Left lung (tissue), 4 donors: ENCODE measurements at regions not wholly inside any gene's neighbourhood (a gene's known extent, or its start where the extent isn't known, plus 50 kb on each side); places are given as distances from the start of the nearest gene placed in this dataset.

ENCODE experiments used
- ATAC-seq: fragments of 200-7000 bp; cut with Tn5 transposase; one replicate; pipeline ENCODE4 v1.9.1; 2020; ENCODE audit warnings: moderate library complexity
- DNase-seq, 4 donors: peaks; one replicate each; pipeline ENCODE4 v3.0.0-alpha.2; 2013 to 2020
- H3K27ac ChIP-seq, 2 donors: fragments of 200-600 bp; sonication (generic) in 1 of 2; one replicate each; pipeline versions ENCODE4 v1.5.0 to v1.8.0; 2020 to 2021
- H3K27me3 ChIP-seq, 2 donors: fragments of 200-600 bp; sonication (generic) in 1 of 2; one replicate each; pipeline versions ENCODE4 v1.5.0 to v1.8.0; 2020 to 2021
- H3K36me3 ChIP-seq, 2 donors: fragments of 200-600 bp; sonication (generic) in 1 of 2; one replicate each; pipeline versions ENCODE4 v1.5.0 to v1.8.0; 2020 to 2021
- H3K4me1 ChIP-seq, 2 donors: fragments of 200-600 bp; one replicate each; pipeline ENCODE4 v1.8.0; 2021
- H3K4me3 ChIP-seq, 2 donors: fragments of 200-600 bp; sonication (generic) in 1 of 2; one replicate each; pipeline versions ENCODE4 v1.5.0 to v1.8.0; 2020 to 2021; ENCODE audit warnings: mild to moderate bottlenecking in 1 of 2
- H3K9me3 ChIP-seq, 2 donors: fragments of 200-600 bp; sonication (generic) in 1 of 2; one replicate each; pipeline versions ENCODE4 v1.5.0 to v1.8.0; 2020 to 2021
- intact Hi-C, 2 donors: fragments of 100-400 bp; cut with DNase I; formaldehyde crosslinking; loops; one replicate each; pipeline versions ENCODE4 v1.11.2 to v1.14.2; 2022
- TF ChIP-seq, protein P1 (sequence below), 2 donors: fragments of 200-600 bp; sonication (generic) in 1 of 2; IDR thresholded peaks; one replicate each; pipeline versions ENCODE4 v1.5.0 to v1.8.0; 2021; ENCODE audit warnings: antibody characterized with exemption in 2 of 2
- donor health status: DM: no; HTN: yes; CAD: no.
- donor health status: DM: no; HTN: no; CAD: no.

DNA sequence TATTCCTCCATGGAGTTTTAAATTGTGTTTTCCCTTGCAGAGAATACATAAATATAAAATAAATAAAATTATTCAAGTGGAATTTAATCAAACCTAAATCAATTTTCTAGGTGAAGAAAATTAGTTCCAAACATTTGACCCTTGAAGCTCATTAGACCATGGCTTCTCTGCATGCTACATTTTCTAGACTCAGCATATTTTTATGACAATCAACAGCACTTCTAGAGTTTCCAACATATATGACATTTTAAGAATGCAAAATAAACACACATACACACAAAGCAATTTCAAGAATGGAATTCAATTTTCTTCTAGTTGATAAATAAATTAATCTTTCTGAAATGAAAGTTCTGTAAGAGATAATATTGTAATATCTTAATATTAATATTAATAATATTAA, 1083.9 kb upstream of the INTU start:
- H3K36me3 ChIP-seq: no peaks in the 10 kb centered on the region
- TF ChIP-seq, protein P1, sequence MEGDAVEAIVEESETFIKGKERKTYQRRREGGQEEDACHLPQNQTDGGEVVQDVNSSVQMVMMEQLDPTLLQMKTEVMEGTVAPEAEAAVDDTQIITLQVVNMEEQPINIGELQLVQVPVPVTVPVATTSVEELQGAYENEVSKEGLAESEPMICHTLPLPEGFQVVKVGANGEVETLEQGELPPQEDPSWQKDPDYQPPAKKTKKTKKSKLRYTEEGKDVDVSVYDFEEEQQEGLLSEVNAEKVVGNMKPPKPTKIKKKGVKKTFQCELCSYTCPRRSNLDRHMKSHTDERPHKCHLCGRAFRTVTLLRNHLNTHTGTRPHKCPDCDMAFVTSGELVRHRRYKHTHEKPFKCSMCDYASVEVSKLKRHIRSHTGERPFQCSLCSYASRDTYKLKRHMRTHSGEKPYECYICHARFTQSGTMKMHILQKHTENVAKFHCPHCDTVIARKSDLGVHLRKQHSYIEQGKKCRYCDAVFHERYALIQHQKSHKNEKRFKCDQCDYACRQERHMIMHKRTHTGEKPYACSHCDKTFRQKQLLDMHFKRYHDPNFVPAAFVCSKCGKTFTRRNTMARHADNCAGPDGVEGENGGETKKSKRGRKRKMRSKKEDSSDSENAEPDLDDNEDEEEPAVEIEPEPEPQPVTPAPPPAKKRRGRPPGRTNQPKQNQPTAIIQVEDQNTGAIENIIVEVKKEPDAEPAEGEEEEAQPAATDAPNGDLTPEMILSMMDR (IDR thresholded peaks at IDR 0.05): no peak
- no peaks in the 10 kb centered on the region for H3K9me3 ChIP-seq
- no peaks in the 10 kb centered on the region for H3K4me1 ChIP-seq
- DNase-seq: no peak
- H3K4me3 ChIP-seq: no peak overlapping the region
- ATAC-seq: no peak
- no peaks in the 10 kb centered on the region for H3K27me3 ChIP-seq
- no peak overlapping the region for H3K27ac ChIP-seq
- intact Hi-C loops: no loop called here

DNA sequence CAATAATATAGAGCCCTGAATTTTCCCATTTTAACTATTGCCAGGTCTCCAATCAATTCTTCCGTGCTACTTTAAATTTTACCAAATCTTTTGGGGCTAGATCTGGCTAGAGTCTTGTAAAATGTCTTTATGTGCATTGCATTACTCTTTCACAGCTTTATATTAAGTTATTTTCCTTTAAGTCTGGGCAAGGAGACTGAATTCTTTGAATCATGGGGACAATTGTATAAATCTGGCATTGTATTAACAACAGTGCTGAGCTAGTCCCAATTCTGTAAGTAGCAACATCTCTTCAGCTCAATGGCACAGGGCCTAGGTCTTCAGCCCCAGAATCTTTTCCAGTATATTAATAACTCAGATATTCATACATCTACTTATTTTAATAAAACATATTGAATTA, 1080.4 kb upstream of the INTU start:
- Histone ChIP-seq H3K9me3 (peaks cover 0 to 9% of the 10 kb centered on the region in 2 donors), H3K27ac (no peak overlapping the region), H3K4me3 (no peak overlapping the region), H3K4me1 (no peaks in the 10 kb centered on the region), H3K36me3 (no peaks in the 10 kb centered on the region), H3K27me3 (no peaks in the 10 kb centered on the region)
- TF ChIP-seq, protein P1 (IDR thresholded peaks at IDR 0.05): no peak
- no peak for DNase-seq
- intact Hi-C loops: no loop called here
- no peak for ATAC-seq

DNA sequence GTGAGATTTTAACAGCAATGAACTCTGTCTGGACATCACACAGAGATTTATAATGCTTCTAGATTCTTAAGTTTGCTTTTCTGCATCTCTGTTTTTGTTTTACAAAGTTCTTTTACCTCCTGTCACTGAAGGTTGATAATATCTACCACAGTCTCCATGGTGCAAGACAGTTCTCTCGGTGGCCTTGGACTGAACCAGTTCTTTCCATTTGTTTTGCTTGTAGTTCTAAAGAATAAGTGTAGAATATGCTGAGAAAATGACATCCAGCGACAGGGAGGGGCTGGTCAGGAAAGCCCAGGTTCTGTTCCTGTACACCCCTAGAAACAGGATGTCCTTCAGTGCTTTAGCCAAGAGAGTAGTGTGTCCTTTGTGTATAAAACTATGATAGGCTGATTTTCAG, 1079.5 kb upstream of the INTU start:
- Histone ChIP-seq H3K9me3 (peaks cover 0 to 11% of the 10 kb centered on the region in 2 donors), H3K27ac (no peak overlapping the region), H3K4me3 (no peak overlapping the region), H3K27me3 (no peaks in the 10 kb centered on the region), H3K4me1 (no peaks in the 10 kb centered on the region), H3K36me3 (no peaks in the 10 kb centered on the region)
- intact Hi-C loops: no loop called here
- DNase-seq: no peak
- TF ChIP-seq, protein P1 (IDR thresholded peaks at IDR 0.05): no peak
- ATAC-seq: no peak

DNA sequence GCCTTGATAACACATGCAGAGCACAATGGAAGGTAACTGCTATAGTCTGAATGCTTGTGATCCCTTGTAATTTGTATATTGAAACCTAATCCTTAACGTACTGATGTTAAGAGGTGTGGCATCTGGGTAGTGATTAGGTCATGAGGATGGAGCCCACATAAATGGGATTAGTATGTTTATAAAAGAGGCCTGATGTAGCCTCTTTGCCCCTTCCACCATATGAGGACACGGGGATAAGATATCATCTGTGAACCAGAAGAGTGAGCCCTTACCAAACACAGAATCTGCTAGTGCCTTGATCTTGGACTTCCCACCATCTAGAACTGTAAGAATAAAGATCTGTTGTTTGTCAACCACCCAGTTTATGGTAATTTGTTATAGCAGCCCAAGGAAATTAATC, 1074.2 kb upstream of the INTU start:
- Histone ChIP-seq H3K9me3 (peaks cover 0 to 20% of the 10 kb centered on the region in 2 donors), H3K27ac (no peak overlapping the region), H3K4me3 (no peak overlapping the region), H3K36me3 (no peaks in the 10 kb centered on the region), H3K4me1 (no peaks in the 10 kb centered on the region), H3K27me3 (no peaks in the 10 kb centered on the region)
- ATAC-seq (no peak), DNase-seq (no peak)
- TF ChIP-seq, protein P1 (IDR thresholded peaks at IDR 0.05): no peak
- intact Hi-C loops: no loop called here

DNA sequence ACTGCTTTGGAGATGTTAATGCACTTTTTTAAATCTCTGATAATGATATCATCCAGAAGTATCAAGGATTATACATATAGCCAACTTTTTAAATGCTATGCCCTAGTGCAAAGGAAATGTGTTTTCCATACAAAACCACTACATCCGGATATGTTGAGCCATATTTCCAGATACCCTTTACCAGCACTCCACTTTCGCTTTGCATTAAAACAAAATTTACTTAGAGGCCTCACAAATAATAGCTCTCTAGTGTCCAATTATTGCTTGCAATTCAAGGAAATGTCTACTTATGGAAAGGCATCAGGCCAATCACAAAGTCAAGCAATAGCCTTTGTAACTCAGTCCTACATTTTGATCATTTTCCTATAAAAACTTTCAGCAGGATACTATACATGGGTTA, 1072.8 kb upstream of the INTU start:
- H3K4me1 ChIP-seq: no peaks in the 10 kb centered on the region
- intact Hi-C loops: no loop called here
- DNase-seq (no peak), ATAC-seq (no peak)
- H3K27me3 ChIP-seq: no peaks in the 10 kb centered on the region
- TF ChIP-seq, protein P1 (IDR thresholded peaks at IDR 0.05): no peak
- peaks cover 0 to 20% of the 10 kb centered on the region in 2 donors for H3K9me3 ChIP-seq
- H3K36me3 ChIP-seq: no peaks in the 10 kb centered on the region
- no peak overlapping the region for H3K4me3 ChIP-seq
- H3K27ac ChIP-seq: no peak overlapping the region
